ENCODE measurements at regions not wholly inside any gene's neighbourhood (a gene's known extent, or its start where the extent isn't known, plus 50 kb on each side); places are given as distances from the start of the nearest gene placed in this dataset.

GRCh38 chr3:5673521-5673920, 486.0 kb downstream of the EDEM1 start:
- no peaks in the 10 kb centered on the region for H3K4me1 ChIP-seq
- no peaks in the 10 kb centered on the region for H3K27me3 ChIP-seq
- H3K36me3 ChIP-seq: no peaks in the 10 kb centered on the region
- H3K27ac ChIP-seq: no peak overlapping the region
- no peak for DNase-seq
- no peak overlapping the region for H3K4me3 ChIP-seq
- intact Hi-C loops (cut with DNase I; ENCODE audit: low total_unique reads): no loop called here
- no peak for TF ChIP-seq CTCF (IDR thresholded peaks at IDR 0.05)
- no peak for TF ChIP-seq POLR2A (IDR thresholded peaks at IDR 0.05)
- H3K9me3 ChIP-seq: no peaks in the 10 kb centered on the region

- Histone ChIP-seq H3K36me3 (no peaks in the 10 kb centered on the region), H3K4me3 (no peak overlapping the region), H3K27ac (no peak overlapping the region), H3K4me1 (no peaks in the 10 kb centered on the region), H3K27me3 (no peaks in the 10 kb centered on the region), H3K9me3 (no peaks in the 10 kb centered on the region)
- DNase-seq: no peak
- TF ChIP-seq CTCF (IDR thresholded peaks at IDR 0.05) (no peak), POLR2A (IDR thresholded peaks at IDR 0.05) (no peak)
- intact Hi-C loops (cut with DNase I; ENCODE audit: low total_unique reads): no loop called here
Observed at GRCh38 chr3:5675319-5675718, 487.8 kb downstream of the EDEM1 start.

DNA sequence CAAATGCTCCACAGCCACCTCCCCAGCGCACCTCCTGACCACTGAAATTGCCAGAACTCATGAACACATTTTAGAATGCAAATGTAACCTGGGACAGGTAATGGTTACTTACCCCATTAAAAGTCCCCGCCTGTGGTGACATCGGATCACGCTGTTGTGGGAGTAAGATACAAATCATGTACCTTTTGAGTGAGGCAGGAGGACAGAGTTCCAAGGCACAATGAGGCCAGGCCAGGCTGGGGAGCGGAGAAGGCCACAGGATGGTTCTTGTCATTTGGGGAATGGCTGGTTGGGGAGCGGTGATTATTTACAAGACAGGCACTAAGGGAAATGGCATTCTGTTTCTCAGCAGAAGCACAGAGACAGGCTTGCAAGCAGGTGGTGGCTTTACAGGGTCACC, 490.0 kb downstream of the EDEM1 start:
- H3K27me3 ChIP-seq: no peaks in the 10 kb centered on the region
- intact Hi-C loops (cut with DNase I; ENCODE audit: low total_unique reads): no loop called here
- TF ChIP-seq CTCF (IDR thresholded peaks at IDR 0.05) (no peak), POLR2A (IDR thresholded peaks at IDR 0.05) (no peak)
- no peak for DNase-seq
- no peak overlapping the region for H3K27ac ChIP-seq
- H3K9me3 ChIP-seq: no peaks in the 10 kb centered on the region
- H3K4me3 ChIP-seq: no peak overlapping the region
- no peaks in the 10 kb centered on the region for H3K4me1 ChIP-seq
- H3K36me3 ChIP-seq: no peaks in the 10 kb centered on the region

GRCh38 chr3:5678248-5678647, 490.7 kb downstream of the EDEM1 start:
- Histone ChIP-seq H3K4me3 (no peak overlapping the region), H3K36me3 (no peaks in the 10 kb centered on the region), H3K4me1 (no peaks in the 10 kb centered on the region), H3K27ac (no peak overlapping the region), H3K9me3 (no peaks in the 10 kb centered on the region), H3K27me3 (no peaks in the 10 kb centered on the region)
- intact Hi-C loops (cut with DNase I; ENCODE audit: low total_unique reads): no loop called here
- no peak for TF ChIP-seq POLR2A (IDR thresholded peaks at IDR 0.05)
- no peak for TF ChIP-seq CTCF (IDR thresholded peaks at IDR 0.05)
- DNase-seq: no peak

DNA sequence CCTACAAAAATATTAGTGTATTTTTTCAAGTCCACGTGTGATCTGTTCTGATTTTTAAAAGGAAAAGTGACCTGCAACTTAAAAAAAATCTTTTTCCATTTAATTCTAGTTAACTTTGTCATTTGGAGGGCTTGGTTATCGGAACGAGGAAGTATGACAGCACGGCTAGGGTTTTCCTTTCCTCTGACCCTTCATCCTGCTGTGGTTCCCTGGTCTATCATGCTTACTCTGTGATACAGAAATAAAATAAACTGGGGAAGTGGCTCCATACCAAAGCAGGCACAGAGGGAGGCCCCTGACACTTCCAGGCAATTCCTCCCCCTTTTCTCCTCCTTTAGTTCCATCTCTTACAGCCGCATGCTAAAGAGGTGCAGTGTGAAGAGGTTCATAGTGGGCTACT, 491.3 kb downstream of the EDEM1 start:
- Histone ChIP-seq H3K27me3 (no peaks in the 10 kb centered on the region), H3K9me3 (no peaks in the 10 kb centered on the region), H3K4me1 (no peaks in the 10 kb centered on the region), H3K4me3 (no peak overlapping the region), H3K36me3 (no peaks in the 10 kb centered on the region), H3K27ac (no peak overlapping the region)
- no peak for DNase-seq
- TF ChIP-seq POLR2A (IDR thresholded peaks at IDR 0.05) (no peak), CTCF (IDR thresholded peaks at IDR 0.05) (no peak)
- intact Hi-C loops (cut with DNase I; ENCODE audit: low total_unique reads): no loop called here
